Neuron (in vitro differentiated cells): ENCODE measurements at regions not wholly inside any gene's neighbourhood (a gene's known extent, or its start where the extent isn't known, plus 50 kb on each side); places are given as distances from the start of the nearest gene placed in this dataset.
"Not testable (repeated sequence)": the region's sequence is repeated elsewhere in the genome, so short reads cannot be mapped to it uniquely, and the experiment has no call there.

Experiments used
- H2AFZ ChIP-seq: one replicate; pipeline ENCODE4 v1.6.1; 2013; ENCODE audit warnings: low read depth, mild to moderate bottlenecking, inconsistent platforms, low read length, moderate library complexity
- H3K27me3 ChIP-seq: one replicate; pipeline ENCODE4 v1.6.1; 2013; ENCODE audit warnings: low read length; ENCODE audit not compliant: insufficient read depth
- H3K36me3 ChIP-seq: one replicate; pipeline ENCODE4 v1.6.1; 2013; ENCODE audit warnings: low read length; ENCODE audit not compliant: insufficient read depth
- H3K4me1 ChIP-seq: one replicate; pipeline ENCODE4 v1.6.1; 2013; ENCODE audit warnings: low read length; ENCODE audit not compliant: insufficient read depth
- H3K4me3 ChIP-seq: 2 replicates; pipeline ENCODE4 v1.5.1; 2013; ENCODE audit warnings: mild to moderate bottlenecking, low read length, moderate library complexity
- H3K9me3 ChIP-seq: one replicate; pipeline ENCODE4 v1.6.1; 2013; ENCODE audit warnings: low read length

GRCh38 chr9:89678396-89679015 is 73.7 kb downstream of the GADD45G start:
- no peaks in the 10 kb centered on the region for H3K9me3 ChIP-seq
- H3K4me1 ChIP-seq: peaks cover 60% of the 10 kb centered on the region
- no peak overlapping the region for H3K4me3 ChIP-seq
- no peaks in the 10 kb centered on the region for H3K27me3 ChIP-seq
- H3K36me3 ChIP-seq: no peaks in the 10 kb centered on the region
- no peak overlapping the region for H2AFZ ChIP-seq

GRCh38 chr9:89679016-89679415 is 74.2 kb downstream of the GADD45G start:
- H3K27me3 ChIP-seq: peaks cover 3% of the 10 kb centered on the region
- H3K4me1 ChIP-seq: peaks cover 60% of the 10 kb centered on the region
- no peak overlapping the region for H3K4me3 ChIP-seq
- H3K9me3 ChIP-seq: no peaks in the 10 kb centered on the region
- H2AFZ ChIP-seq: no peak overlapping the region
- H3K36me3 ChIP-seq: no peaks in the 10 kb centered on the region

- H3K4me3 ChIP-seq: no peak overlapping the region
- peaks cover 56% of the 10 kb centered on the region for H3K4me1 ChIP-seq
- H3K27me3 ChIP-seq: peaks cover 6% of the 10 kb centered on the region
- H3K36me3 ChIP-seq: no peaks in the 10 kb centered on the region
- H2AFZ ChIP-seq: no peak overlapping the region
- H3K9me3 ChIP-seq: no peaks in the 10 kb centered on the region
These were observed 74.8 kb downstream of the GADD45G start for GRCh38 chr9:89679581-89679980.

- Histone ChIP-seq H3K27me3 (peaks cover 6% of the 10 kb centered on the region), H3K4me1 (peaks cover 44% of the 10 kb centered on the region)
These were observed 76.0 kb downstream of the GADD45G start for GRCh38 chr9:89680547-89681467.

GRCh38 chr9:89681468-89681859 is 76.7 kb downstream of the GADD45G start:
- not testable (repeated sequence) for H3K9me3 ChIP-seq, H3K36me3 ChIP-seq, H2AFZ ChIP-seq, H3K4me3 ChIP-seq
- Histone ChIP-seq H3K27me3 (peaks cover 12% of the 10 kb centered on the region), H3K4me1 (peaks cover 44% of the 10 kb centered on the region)

More at GRCh38 chr9:89680547-89681467, 76.0 kb downstream of the GADD45G start:
- Histone ChIP-seq H2AFZ (no peak overlapping the region), H3K4me3 (no peak overlapping the region), H3K9me3 (no peaks in the 10 kb centered on the region), H3K36me3 (no peaks in the 10 kb centered on the region)

- H2AFZ ChIP-seq: no peak overlapping the region
- peaks cover 32% of the 10 kb centered on the region for H3K4me1 ChIP-seq
- H3K9me3 ChIP-seq: no peaks in the 10 kb centered on the region
- no peaks in the 10 kb centered on the region for H3K36me3 ChIP-seq
- H3K27me3 ChIP-seq: peaks cover 16% of the 10 kb centered on the region
- no peak overlapping the region for H3K4me3 ChIP-seq
These were observed 78.8 kb downstream of the GADD45G start for GRCh38 chr9:89683626-89684025.

- H3K4me3 ChIP-seq: no peak overlapping the region
- no peaks in the 10 kb centered on the region for H3K9me3 ChIP-seq
- H3K36me3 ChIP-seq: no peaks in the 10 kb centered on the region
- H3K4me1 ChIP-seq: peaks cover 26% of the 10 kb centered on the region
- no peak overlapping the region for H2AFZ ChIP-seq
- peaks cover 16% of the 10 kb centered on the region for H3K27me3 ChIP-seq
These were observed 79.4 kb downstream of the GADD45G start for GRCh38 chr9:89684218-89684617.

GRCh38 chr9:89684912-89685636 is 80.3 kb downstream of the GADD45G start:
- Histone ChIP-seq H2AFZ (no peak overlapping the region), H3K36me3 (no peaks in the 10 kb centered on the region), H3K4me1 (peaks cover 18% of the 10 kb centered on the region), H3K4me3 (no peak overlapping the region), H3K27me3 (peaks cover 16% of the 10 kb centered on the region), H3K9me3 (no peaks in the 10 kb centered on the region)

GRCh38 chr9:89685698-89686097 is 80.9 kb downstream of the GADD45G start:
- Histone ChIP-seq H3K27me3 (peaks cover 16% of the 10 kb centered on the region), H3K36me3 (no peaks in the 10 kb centered on the region), H3K4me1 (peaks cover 15% of the 10 kb centered on the region), H2AFZ (no peak overlapping the region), H3K4me3 (no peak overlapping the region), H3K9me3 (no peaks in the 10 kb centered on the region)

GRCh38 chr9:89686126-89686525 is 81.3 kb downstream of the GADD45G start:
- Histone ChIP-seq H3K36me3 (no peaks in the 10 kb centered on the region), H3K27me3 (peaks cover 16% of the 10 kb centered on the region), H3K4me1 (peaks cover 15% of the 10 kb centered on the region), H3K4me3 (no peak overlapping the region), H3K9me3 (no peaks in the 10 kb centered on the region), H2AFZ (no peak overlapping the region)

GRCh38 chr9:89686621-89687020 is 81.8 kb downstream of the GADD45G start:
- Histone ChIP-seq H3K9me3 (no peaks in the 10 kb centered on the region), H3K4me3 (no peak overlapping the region), H2AFZ (no peak overlapping the region), H3K27me3 (peaks cover 16% of the 10 kb centered on the region), H3K36me3 (no peaks in the 10 kb centered on the region), H3K4me1 (peaks cover 15% of the 10 kb centered on the region)

- no peaks in the 10 kb centered on the region for H3K36me3 ChIP-seq
- H3K9me3 ChIP-seq: no peaks in the 10 kb centered on the region
These were observed 82.4 kb downstream of the GADD45G start for GRCh38 chr9:89687188-89687587.

GRCh38 chr9:89687848-89688247 is 83.0 kb downstream of the GADD45G start:
- Histone ChIP-seq H2AFZ (no peak overlapping the region), H3K27me3 (peaks cover 16% of the 10 kb centered on the region), H3K4me1 (peaks cover 15% of the 10 kb centered on the region), H3K9me3 (no peaks in the 10 kb centered on the region), H3K4me3 (no peak overlapping the region), H3K36me3 (no peaks in the 10 kb centered on the region)

More at GRCh38 chr9:89687188-89687587, 82.4 kb downstream of the GADD45G start:
- peaks cover 16% of the 10 kb centered on the region for H3K27me3 ChIP-seq
- peaks cover 15% of the 10 kb centered on the region for H3K4me1 ChIP-seq
- H2AFZ ChIP-seq: no peak overlapping the region
- H3K4me3 ChIP-seq: no peak overlapping the region
